Suprapubic skin (tissue), 4 donors: ENCODE measurements at regions not wholly inside any gene's neighbourhood (a gene's known extent, or its start where the extent isn't known, plus 50 kb on each side); places are given as distances from the start of the nearest gene placed in this dataset.
"Not testable (repeated sequence)": the region's sequence is repeated elsewhere in the genome, so short reads cannot be mapped to it uniquely, and the experiment has no call there.

ENCODE experiments used
- DNase-seq, 2 donors: peaks; one replicate each; pipeline ENCODE4 v3.0.0-alpha.2; 2019; ENCODE audit warnings: low spot score in 2 of 2
- H3K27ac ChIP-seq: fragments of 200-600 bp; sonication (generic); one replicate; pipeline ENCODE4 v1.5.1; 2019
- H3K27me3 ChIP-seq: fragments of 200-600 bp; sonication (generic); one replicate; pipeline ENCODE4 v1.5.1; 2019
- H3K36me3 ChIP-seq: fragments of 200-600 bp; sonication (generic); one replicate; pipeline ENCODE4 v1.5.1; 2019
- H3K4me1 ChIP-seq: fragments of 200-600 bp; sonication (generic); one replicate; pipeline ENCODE4 v1.5.1; 2019
- H3K4me3 ChIP-seq: fragments of 200-600 bp; sonication (generic); one replicate; pipeline ENCODE4 v1.5.1; 2019; ENCODE audit warnings: mild to moderate bottlenecking
- H3K9me3 ChIP-seq: fragments of 200-600 bp; sonication (generic); one replicate; pipeline ENCODE4 v1.5.1; 2019
- CTCF ChIP-seq, 2 donors: fragments of 200-600 bp in 1 of 2; fragments of 450-650 bp in 1 of 2; sonication (generic) in 1 of 2; IDR thresholded peaks; one replicate each; pipeline ENCODE4 v1.5.1; 2016 to 2019; ENCODE audit warnings: antibody characterized with exemption in 2 of 2, mild to moderate bottlenecking in 1 of 2, moderate library complexity in 1 of 2
- EP300 ChIP-seq: sonication (generic); formaldehyde crosslinking; IDR thresholded peaks from one replicate; pipeline ENCODE4 v1.6.1; 2017; ENCODE audit warnings: antibody characterized with exemption
- POLR2A ChIP-seq, 2 donors: fragments of 450-650 bp; IDR thresholded peaks; one replicate each; pipeline ENCODE4 v1.6.1; 2017; ENCODE audit warnings: antibody characterized with exemption in 2 of 2, mild to moderate bottlenecking in 2 of 2, moderate library complexity in 2 of 2
- POLR2AphosphoS5 ChIP-seq, 3 donors: sonication (generic); formaldehyde crosslinking; IDR thresholded peaks; one replicate each; pipeline ENCODE4 v1.6.1; 2017; ENCODE audit warnings: antibody characterized with exemption in 3 of 3
- WGBS: methylation state at CpG from one replicate; pipeline ENCODE4 v1.1.5; 2018; 5-methylcytosine and 5-hydroxymethylcytosine counted together

- no peaks in the 10 kb centered on the region for H3K36me3 ChIP-seq
- no peak overlapping the region for H3K4me3 ChIP-seq
- TF ChIP-seq CTCF (IDR thresholded peaks at IDR 0.05): no peak
- no peak for TF ChIP-seq EP300
- TF ChIP-seq POLR2A (IDR thresholded peaks at IDR 0.05): no peak
- TF ChIP-seq POLR2AphosphoS5 (IDR thresholded peaks at IDR 0.05): no peak
- peaks cover 9% of the 10 kb centered on the region for H3K4me1 ChIP-seq
- DNase-seq: no peak
- no peaks in the 10 kb centered on the region for H3K9me3 ChIP-seq
- no peaks in the 10 kb centered on the region for H3K27me3 ChIP-seq
- no peak overlapping the region for H3K27ac ChIP-seq
- WGBS: 92% methylated on average over 2 of the region's 2 CpGs
Measured at GRCh38 chr5:15001517-15001916, 129.9 kb upstream of the ANKH start.

- Histone ChIP-seq H3K4me3 (no peak overlapping the region), H3K9me3 (no peaks in the 10 kb centered on the region), H3K36me3 (no peaks in the 10 kb centered on the region), H3K27ac (no peak overlapping the region), H3K4me1 (peaks cover 2% of the 10 kb centered on the region), H3K27me3 (no peaks in the 10 kb centered on the region)
- TF ChIP-seq POLR2A (IDR thresholded peaks at IDR 0.05): no peak
- no peak for TF ChIP-seq POLR2AphosphoS5 (IDR thresholded peaks at IDR 0.05)
- TF ChIP-seq EP300: no peak
- no peak for TF ChIP-seq CTCF (IDR thresholded peaks at IDR 0.05)
- 89% methylated on average over 3 of the region's 3 CpGs for WGBS
- no peak for DNase-seq
Measured at GRCh38 chr5:14998491-14998890, 126.9 kb upstream of the ANKH start.

- H3K4me3 ChIP-seq: no peak overlapping the region
- H3K4me1 ChIP-seq: no peaks in the 10 kb centered on the region
- H3K9me3 ChIP-seq: no peaks in the 10 kb centered on the region
- H3K27me3 ChIP-seq: no peaks in the 10 kb centered on the region
- TF ChIP-seq CTCF (IDR thresholded peaks at IDR 0.05): no peak
- no peak for TF ChIP-seq POLR2A (IDR thresholded peaks at IDR 0.05)
- TF ChIP-seq POLR2AphosphoS5 (IDR thresholded peaks at IDR 0.05): no peak
- TF ChIP-seq EP300: no peak
- H3K27ac ChIP-seq: no peak overlapping the region
- 73% methylated on average over 3 of the region's 3 CpGs for WGBS
- no peak for DNase-seq
- no peaks in the 10 kb centered on the region for H3K36me3 ChIP-seq
Measured at GRCh38 chr5:14996997-14997396, 125.4 kb upstream of the ANKH start.

GRCh38 chr5:14995229-14995628 lies 123.7 kb upstream of the ANKH start:
- no peaks in the 10 kb centered on the region for H3K36me3 ChIP-seq
- no peaks in the 10 kb centered on the region for H3K9me3 ChIP-seq
- no peak for DNase-seq
- no peak for TF ChIP-seq EP300
- no peak for TF ChIP-seq POLR2A (IDR thresholded peaks at IDR 0.05)
- TF ChIP-seq POLR2AphosphoS5 (IDR thresholded peaks at IDR 0.05): no peak
- no peak for TF ChIP-seq CTCF (IDR thresholded peaks at IDR 0.05)
- H3K27ac ChIP-seq: no peak overlapping the region
- no peaks in the 10 kb centered on the region for H3K4me1 ChIP-seq
- 73% methylated on average over 4 of the region's 4 CpGs for WGBS
- no peaks in the 10 kb centered on the region for H3K27me3 ChIP-seq
- no peak overlapping the region for H3K4me3 ChIP-seq

- H3K4me1 ChIP-seq, H3K27ac ChIP-seq, H3K9me3 ChIP-seq, DNase-seq, H3K36me3 ChIP-seq, H3K27me3 ChIP-seq: not testable (repeated sequence)
- 92% methylated on average over 29 of the region's 40 CpGs for WGBS
- peak overlapping the region; percentile 42 for H3K4me3 ChIP-seq
Measured at GRCh38 chr5:14993459-14994133, 122.0 kb upstream of the ANKH start.

GRCh38 chr5:14992751-14993458 lies 121.3 kb upstream of the ANKH start:
- not testable (repeated sequence) for H3K27me3 ChIP-seq, H3K27ac ChIP-seq, H3K9me3 ChIP-seq, DNase-seq, H3K4me1 ChIP-seq, H3K36me3 ChIP-seq
- H3K4me3 ChIP-seq: peak overlapping the region; percentile 42
- 78% methylated on average over 28 of the region's 28 CpGs for WGBS
